ENCODE measurements at regions not wholly inside any gene's neighbourhood (a gene's known extent, or its start where the extent isn't known, plus 50 kb on each side); places are given as distances from the start of the nearest gene placed in this dataset.

DNA sequence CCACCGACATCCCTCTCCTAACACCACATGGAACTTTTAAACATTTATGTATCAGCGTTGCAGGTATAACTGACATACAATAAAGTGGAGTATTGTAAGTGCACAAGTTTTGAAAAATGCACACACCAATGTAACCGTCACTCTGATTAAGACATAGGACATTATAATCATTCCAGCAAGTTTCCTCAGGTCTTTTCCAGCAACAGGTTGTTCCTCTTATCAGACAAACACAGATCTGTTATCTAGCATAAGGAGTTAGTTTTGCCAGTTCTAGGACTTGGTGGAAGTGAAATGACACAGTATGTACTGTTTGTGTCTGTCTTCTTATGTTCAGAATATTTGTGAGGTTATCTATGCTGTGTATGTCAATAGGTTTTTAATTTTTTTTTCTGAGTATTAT lies 69.5 kb upstream of the TRPC7 start:
- TF ChIP-seq, protein P1, sequence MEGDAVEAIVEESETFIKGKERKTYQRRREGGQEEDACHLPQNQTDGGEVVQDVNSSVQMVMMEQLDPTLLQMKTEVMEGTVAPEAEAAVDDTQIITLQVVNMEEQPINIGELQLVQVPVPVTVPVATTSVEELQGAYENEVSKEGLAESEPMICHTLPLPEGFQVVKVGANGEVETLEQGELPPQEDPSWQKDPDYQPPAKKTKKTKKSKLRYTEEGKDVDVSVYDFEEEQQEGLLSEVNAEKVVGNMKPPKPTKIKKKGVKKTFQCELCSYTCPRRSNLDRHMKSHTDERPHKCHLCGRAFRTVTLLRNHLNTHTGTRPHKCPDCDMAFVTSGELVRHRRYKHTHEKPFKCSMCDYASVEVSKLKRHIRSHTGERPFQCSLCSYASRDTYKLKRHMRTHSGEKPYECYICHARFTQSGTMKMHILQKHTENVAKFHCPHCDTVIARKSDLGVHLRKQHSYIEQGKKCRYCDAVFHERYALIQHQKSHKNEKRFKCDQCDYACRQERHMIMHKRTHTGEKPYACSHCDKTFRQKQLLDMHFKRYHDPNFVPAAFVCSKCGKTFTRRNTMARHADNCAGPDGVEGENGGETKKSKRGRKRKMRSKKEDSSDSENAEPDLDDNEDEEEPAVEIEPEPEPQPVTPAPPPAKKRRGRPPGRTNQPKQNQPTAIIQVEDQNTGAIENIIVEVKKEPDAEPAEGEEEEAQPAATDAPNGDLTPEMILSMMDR (IDR thresholded peaks at IDR 0.05): no peak
- TF ChIP-seq POLR2AphosphoS5 (IDR thresholded peaks at IDR 0.05): no peak
- no peak for TF ChIP-seq POLR2A (IDR thresholded peaks at IDR 0.05)

All from prostate gland (tissue), 2 donors.